Kidney epithelial cell (primary cell): ENCODE measurements at regions not wholly inside any gene's neighbourhood (a gene's known extent, or its start where the extent isn't known, plus 50 kb on each side); places are given as distances from the start of the nearest gene placed in this dataset.

Experiments used
- DNase-seq: peaks from one replicate; pipeline ENCODE4 v3.0.0-alpha.2; 2010; ENCODE audit warnings: low read depth
- H3K27me3 ChIP-seq: 2 replicates; pipeline ENCODE4 v1.6.0; 2011; ENCODE audit warnings: low read length; ENCODE audit not compliant: control insufficient read depth, insufficient read depth
- H3K36me3 ChIP-seq: 2 replicates; pipeline ENCODE4 v1.5.1; 2011; ENCODE audit warnings: low read length; ENCODE audit not compliant: control insufficient read depth, insufficient read depth
- H3K4me3 ChIP-seq: 2 replicates; pipeline ENCODE4 v1.5.1; 2011; ENCODE audit warnings: low read depth, mild to moderate bottlenecking, control low read depth, low read length
- CTCF ChIP-seq: IDR thresholded peaks from 2 replicates; pipeline ENCODE4 v1.5.1; 2011; ENCODE audit warnings: mild to moderate bottlenecking, moderate library complexity, low read length, control low read depth, inconsistent platforms; ENCODE audit not compliant: insufficient read depth, poor library complexity, severe bottlenecking

DNA sequence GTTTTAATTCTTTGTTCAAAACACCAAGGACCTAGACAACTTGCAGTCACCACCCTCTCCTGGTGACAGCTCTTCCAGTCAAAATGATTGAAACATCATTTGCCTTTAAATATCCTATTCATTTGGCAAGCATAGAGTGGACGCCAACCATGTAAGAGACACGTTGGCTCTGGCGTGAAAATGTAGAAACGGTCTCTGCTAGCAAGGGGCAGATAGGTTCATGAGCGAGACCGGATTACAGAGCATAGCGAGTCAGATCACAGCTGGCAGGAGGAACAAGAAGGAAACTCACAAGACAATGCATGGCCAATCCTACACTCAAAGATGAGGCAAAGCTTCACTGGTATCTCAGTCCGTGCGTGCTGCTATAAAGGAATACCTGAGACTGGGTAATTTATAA, 759.5 kb downstream of the UQCRFS1 start:
- Histone ChIP-seq H3K36me3 (no peaks in the 10 kb centered on the region), H3K27me3 (no peaks in the 10 kb centered on the region), H3K4me3 (no peak overlapping the region)
- TF ChIP-seq CTCF, result no peak
- no peak for DNase-seq

DNA sequence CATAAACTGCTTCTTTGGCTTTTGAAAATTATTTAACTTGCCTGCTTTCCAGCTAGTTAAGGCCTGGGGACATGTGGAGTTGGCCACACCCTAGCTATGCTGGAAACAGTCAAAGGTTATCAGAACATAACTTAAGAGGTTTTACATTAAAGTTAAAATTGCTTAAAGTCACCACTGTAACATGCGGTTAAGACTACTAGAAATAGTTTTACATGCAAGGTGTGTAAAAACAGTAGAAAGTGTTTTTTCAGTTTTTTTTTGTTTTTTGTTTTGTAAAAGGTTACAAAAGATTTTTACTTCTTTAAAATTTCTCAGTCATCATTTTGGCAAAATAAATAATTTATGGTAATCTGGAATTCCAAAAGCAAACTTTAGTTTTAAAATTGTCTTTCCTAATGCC, 763.1 kb downstream of the UQCRFS1 start:
- no peaks in the 10 kb centered on the region for H3K36me3 ChIP-seq
- no peak overlapping the region for H3K4me3 ChIP-seq
- DNase-seq, result no peak
- no peaks in the 10 kb centered on the region for H3K27me3 ChIP-seq
- TF ChIP-seq CTCF, result no peak

- TF ChIP-seq CTCF, result no peak
- H3K36me3 ChIP-seq, result no peaks in the 10 kb centered on the region
- DNase-seq, result no peak
- no peaks in the 10 kb centered on the region for H3K27me3 ChIP-seq
- no peak overlapping the region for H3K4me3 ChIP-seq
Observed at GRCh38 chr19:28446511-28446910, 766.4 kb downstream of the UQCRFS1 start.

DNA sequence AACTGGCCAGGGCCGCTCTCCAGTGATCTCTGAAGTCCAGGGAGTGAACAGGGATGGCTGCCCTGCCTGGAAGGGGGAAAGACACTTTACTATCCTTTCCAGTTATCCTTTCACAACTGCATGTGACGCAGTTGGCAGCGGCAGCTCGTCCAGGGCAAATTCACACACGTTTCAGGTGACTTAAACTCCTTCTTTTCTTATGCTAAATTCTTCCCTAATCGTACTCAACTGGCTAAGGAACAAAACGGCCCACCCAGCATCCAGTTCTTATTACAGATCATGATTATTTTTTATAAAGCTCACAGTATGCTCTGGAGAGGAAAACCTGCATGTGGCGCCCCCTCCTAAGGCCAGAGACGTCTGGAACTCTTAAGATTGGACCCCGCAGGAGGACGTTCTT, 767.1 kb downstream of the UQCRFS1 start:
- Histone ChIP-seq H3K36me3 (no peaks in the 10 kb centered on the region), H3K27me3 (no peaks in the 10 kb centered on the region), H3K4me3 (no peak overlapping the region)
- no peak for DNase-seq
- TF ChIP-seq CTCF, result no peak

DNA sequence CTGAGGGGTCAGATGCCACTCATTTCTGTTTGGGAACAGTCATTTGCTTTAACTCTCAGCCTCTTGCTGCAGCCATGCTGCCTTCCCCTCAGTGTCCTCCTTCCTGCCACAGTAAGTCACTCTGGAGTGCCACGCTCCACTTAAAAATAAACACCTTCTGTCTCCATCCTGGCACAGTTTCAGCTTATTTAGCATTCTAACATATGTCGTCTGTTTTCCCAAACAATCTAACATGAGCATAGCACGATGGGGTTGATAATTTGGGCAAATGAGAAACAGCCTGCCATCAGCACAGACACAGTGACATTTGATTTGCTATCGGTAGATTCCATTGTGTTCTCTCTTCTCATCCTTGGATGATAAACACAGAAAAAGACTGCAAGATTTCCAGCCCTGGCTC, 768.6 kb downstream of the UQCRFS1 start:
- Histone ChIP-seq H3K4me3 (no peak overlapping the region), H3K36me3 (no peaks in the 10 kb centered on the region), H3K27me3 (no peaks in the 10 kb centered on the region)
- DNase-seq, result no peak
- TF ChIP-seq CTCF, result no peak

GRCh38 chr19:28443361-28443760, 769.6 kb downstream of the UQCRFS1 start:
- no peaks in the 10 kb centered on the region for H3K36me3 ChIP-seq
- no peak for DNase-seq
- H3K4me3 ChIP-seq, result no peak overlapping the region
- H3K27me3 ChIP-seq, result no peaks in the 10 kb centered on the region
- TF ChIP-seq CTCF, result no peak
